PC-3 (cell line): ENCODE measurements at regions not wholly inside any gene's neighbourhood (a gene's known extent, or its start where the extent isn't known, plus 50 kb on each side); places are given as distances from the start of the nearest gene placed in this dataset.

ENCODE experiments used
- EZH2 ChIP-seq: fragments of 300-600 bp; sonication (generic); IDR thresholded peaks from one replicate; pipeline ENCODE4 v1.6.1; 2017; ENCODE audit warnings: antibody characterized with exemption, mild to moderate bottlenecking, low read length; ENCODE audit not compliant: unreplicated experiment
- EZH2phosphoT487 ChIP-seq: fragments of 300-600 bp; sonication (generic); IDR thresholded peaks from 2 replicates; pipeline ENCODE4 v1.6.1; 2018; ENCODE audit warnings: mild to moderate bottlenecking, antibody characterized with exemption, low read length, borderline replicate concordance
- TF ChIP-seq, protein P1 (sequence below): fragments of 300-600 bp; sonication (generic); conservative IDR thresholded peaks from 2 replicates; pipeline ENCODE4 v1.5.1; 2017; ENCODE audit warnings: antibody characterized with exemption, low read depth, mild to moderate bottlenecking, low read length

DNA sequence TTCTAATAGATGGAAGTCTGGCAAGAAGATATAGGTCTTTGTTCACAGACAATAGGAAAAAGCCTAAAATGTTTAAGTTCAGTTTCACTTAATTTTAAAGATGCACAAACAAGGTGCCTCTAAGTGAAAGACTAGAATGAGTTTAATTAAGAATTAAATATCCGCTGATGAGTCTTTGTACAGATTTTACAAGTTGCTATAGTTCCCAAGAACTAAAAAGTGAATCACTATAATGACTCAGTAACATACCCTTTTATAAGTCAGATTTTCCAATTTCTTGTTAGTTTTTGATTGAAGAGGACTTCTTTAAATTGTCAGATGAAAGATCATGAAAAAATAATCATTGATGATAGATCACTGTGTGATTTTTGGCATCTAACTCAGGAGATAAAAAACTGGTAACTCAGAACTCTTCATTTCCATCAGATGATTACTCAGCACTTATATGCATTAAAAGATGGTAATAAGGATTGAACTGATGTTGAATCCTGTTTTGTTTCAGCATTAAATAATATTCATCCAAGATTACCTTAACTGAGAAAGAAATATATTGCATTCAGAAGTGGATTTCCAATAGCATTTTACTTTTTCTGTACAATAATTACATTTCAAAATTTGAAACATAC lies 59.0 kb upstream of the ST6GALNAC3 start:
- TF ChIP-seq, protein P1, sequence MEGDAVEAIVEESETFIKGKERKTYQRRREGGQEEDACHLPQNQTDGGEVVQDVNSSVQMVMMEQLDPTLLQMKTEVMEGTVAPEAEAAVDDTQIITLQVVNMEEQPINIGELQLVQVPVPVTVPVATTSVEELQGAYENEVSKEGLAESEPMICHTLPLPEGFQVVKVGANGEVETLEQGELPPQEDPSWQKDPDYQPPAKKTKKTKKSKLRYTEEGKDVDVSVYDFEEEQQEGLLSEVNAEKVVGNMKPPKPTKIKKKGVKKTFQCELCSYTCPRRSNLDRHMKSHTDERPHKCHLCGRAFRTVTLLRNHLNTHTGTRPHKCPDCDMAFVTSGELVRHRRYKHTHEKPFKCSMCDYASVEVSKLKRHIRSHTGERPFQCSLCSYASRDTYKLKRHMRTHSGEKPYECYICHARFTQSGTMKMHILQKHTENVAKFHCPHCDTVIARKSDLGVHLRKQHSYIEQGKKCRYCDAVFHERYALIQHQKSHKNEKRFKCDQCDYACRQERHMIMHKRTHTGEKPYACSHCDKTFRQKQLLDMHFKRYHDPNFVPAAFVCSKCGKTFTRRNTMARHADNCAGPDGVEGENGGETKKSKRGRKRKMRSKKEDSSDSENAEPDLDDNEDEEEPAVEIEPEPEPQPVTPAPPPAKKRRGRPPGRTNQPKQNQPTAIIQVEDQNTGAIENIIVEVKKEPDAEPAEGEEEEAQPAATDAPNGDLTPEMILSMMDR = no peak
- TF ChIP-seq EZH2 = no peak
- TF ChIP-seq EZH2phosphoT487 = no peak
